Stomach smooth muscle (tissue), 2 donors: ENCODE measurements at regions not wholly inside any gene's neighbourhood (a gene's known extent, or its start where the extent isn't known, plus 50 kb on each side); places are given as distances from the start of the nearest gene placed in this dataset.
A peak's percentile ranks its signal among the peaks of the same experiment; 100 is the strongest.

Experiments
- H3K27ac ChIP-seq: one replicate; pipeline ENCODE4 v1.7.0; 2013; ENCODE audit warnings: mild to moderate bottlenecking, low read length, inconsistent platforms
- H3K27me3 ChIP-seq, 2 donors: one replicate each; pipeline ENCODE4 v1.7.0; 2013; ENCODE audit warnings: low read length in 2 of 2; ENCODE audit not compliant: insufficient read depth in 2 of 2, control insufficient read depth in 1 of 2
- H3K36me3 ChIP-seq, 2 donors: one replicate each; pipeline ENCODE4 v1.7.0; 2013; ENCODE audit warnings: low read length in 2 of 2; ENCODE audit not compliant: control insufficient read depth in 2 of 2, insufficient read depth in 2 of 2
- H3K4me1 ChIP-seq: one replicate; pipeline ENCODE4 v1.7.0; 2013; ENCODE audit warnings: low read length; ENCODE audit not compliant: control insufficient read depth, insufficient read depth
- H3K4me3 ChIP-seq, 2 donors: one replicate each; pipeline ENCODE4 v1.7.0; 2013; ENCODE audit warnings: low read length in 2 of 2
- H3K9ac ChIP-seq, 2 donors: one replicate each; pipeline ENCODE4 v1.7.0; 2013; ENCODE audit warnings: low read length in 2 of 2, mild to moderate bottlenecking in 1 of 2
- H3K9me3 ChIP-seq, 2 donors: one replicate each; pipeline ENCODE4 v1.7.0; 2013; ENCODE audit warnings: low read length in 2 of 2; ENCODE audit not compliant: control insufficient read depth in 2 of 2
- donor health status: healthy.
- donor health status: Pancreatic carcinoma.

DNA sequence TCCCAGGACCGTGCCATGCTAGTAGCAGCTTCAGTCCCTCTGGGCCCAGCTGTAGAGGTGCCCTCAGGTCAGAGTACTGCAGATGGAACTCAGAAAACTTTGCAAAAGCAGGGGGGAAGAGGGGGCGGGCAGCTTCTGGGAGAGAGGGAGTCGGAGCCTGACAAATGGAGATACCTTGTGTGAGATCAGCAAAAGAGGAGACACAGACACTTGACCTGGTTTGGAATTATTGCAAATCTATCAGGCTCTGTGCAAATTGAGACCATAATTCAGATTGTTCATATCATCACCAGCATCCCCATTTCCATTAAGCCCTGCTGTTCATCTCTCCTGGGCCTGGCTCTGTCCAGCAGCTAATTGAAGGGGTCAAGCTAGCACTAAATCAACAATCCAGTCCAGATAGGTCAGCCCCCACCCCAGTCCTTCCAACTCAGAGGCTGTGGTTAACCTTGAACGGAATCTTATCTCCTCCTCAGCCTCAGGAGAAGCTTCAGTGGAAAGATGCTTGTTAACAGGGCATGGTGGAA is 292.6 kb upstream of the PLET1 start:
- Histone ChIP-seq H3K36me3 (no peaks in the 10 kb centered on the region), H3K9me3 (no peaks in the 10 kb centered on the region), H3K9ac (no peak overlapping the region), H3K4me3 (no peak overlapping the region), H3K27ac (no peak overlapping the region), H3K4me1 (peaks cover 5% of the 10 kb centered on the region), H3K27me3 (no peaks in the 10 kb centered on the region)

DNA sequence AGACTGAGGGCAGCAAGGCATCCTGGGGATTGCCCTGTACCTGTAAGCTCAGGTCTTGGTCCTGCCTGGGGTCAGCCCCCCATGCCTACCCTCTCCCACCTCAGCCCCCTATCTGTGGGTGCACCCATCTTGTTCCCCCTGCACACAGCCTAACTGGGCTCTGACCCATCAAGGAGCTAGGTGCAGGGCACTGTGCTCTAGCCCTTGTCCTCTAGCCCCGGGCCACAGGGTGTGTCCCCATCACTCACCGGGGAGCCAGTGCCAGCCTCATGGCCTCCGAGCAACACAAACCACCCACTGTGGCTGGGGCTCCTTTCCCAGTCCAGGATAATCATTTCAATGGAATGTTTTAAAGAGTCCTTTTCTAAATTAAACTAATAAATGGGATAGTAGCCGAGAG is 293.9 kb upstream of the PLET1 start:
- no peak overlapping the region for H3K4me3 ChIP-seq
- no peak overlapping the region for H3K9ac ChIP-seq
- peaks cover 5% of the 10 kb centered on the region for H3K4me1 ChIP-seq
- no peak overlapping the region for H3K27ac ChIP-seq
- H3K9me3 ChIP-seq: no peaks in the 10 kb centered on the region
- no peaks in the 10 kb centered on the region for H3K36me3 ChIP-seq
- H3K27me3 ChIP-seq: no peaks in the 10 kb centered on the region

DNA sequence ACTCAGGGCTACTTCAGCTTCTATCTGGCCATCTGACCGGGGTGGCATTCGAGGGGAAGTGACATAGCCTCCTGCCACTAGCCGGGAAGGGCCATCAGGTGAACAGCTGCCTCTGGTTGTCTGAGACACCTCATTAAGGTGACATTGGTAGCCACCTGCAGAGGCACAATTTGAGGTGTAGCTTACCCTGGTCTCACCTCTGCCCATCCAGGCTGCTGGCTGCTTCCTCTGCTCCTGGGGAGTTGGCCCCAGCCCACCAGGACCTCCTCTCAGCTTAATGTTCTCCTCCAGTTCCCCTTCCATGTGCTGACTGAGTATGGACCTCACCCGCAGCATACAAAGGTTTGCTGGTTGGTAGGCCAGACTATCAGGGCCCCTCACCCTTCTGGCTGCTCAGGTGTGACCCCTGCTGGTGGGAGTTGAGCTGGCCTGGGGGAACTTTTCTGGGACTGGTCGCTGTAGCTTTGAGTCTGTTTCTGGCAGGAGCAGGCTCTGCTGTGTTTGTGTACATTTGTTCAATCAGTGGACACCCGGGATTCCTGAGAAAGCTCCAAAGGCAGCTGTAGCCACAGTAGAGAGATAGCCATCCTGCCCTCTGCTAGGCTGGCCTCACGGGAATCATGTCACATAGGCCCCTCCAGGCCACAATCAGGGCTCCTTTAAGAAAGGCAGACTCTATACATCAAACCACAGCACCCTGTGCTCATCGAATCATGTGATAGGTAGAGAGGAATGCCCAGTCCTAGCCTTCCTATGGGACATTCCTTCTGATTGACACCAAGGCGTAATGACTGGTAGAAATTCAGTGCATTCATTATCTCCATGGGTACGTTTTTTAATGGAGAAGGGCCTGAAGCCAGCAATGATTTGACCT is 295.1 kb upstream of the PLET1 start:
- H3K4me3 ChIP-seq: no peak overlapping the region
- no peaks in the 10 kb centered on the region for H3K36me3 ChIP-seq
- no peaks in the 10 kb centered on the region for H3K9me3 ChIP-seq
- H3K9ac ChIP-seq: no peak overlapping the region
- peaks cover 5% of the 10 kb centered on the region for H3K4me1 ChIP-seq
- H3K27ac ChIP-seq: no peak overlapping the region
- no peaks in the 10 kb centered on the region for H3K27me3 ChIP-seq

DNA sequence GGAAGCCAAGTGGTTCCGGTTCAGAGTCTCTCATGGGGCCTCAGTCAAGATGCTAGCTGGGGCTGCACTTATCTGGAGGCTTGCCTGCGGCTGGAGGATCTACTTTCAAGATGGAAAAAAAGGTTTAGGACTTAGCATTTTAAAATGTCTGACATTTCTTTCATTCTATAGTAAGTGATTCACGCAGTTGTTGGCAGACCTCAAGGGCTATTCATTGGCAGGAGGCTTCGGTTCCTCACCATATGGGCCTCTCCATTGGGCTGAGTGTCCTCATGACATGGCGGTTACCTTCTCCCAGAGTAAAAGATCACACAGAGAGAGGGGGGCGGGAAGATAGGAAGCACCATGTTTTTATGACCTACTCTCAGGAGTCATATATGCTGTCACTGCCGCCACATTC is 298.0 kb upstream of the PLET1 start:
- Histone ChIP-seq H3K36me3 (no peaks in the 10 kb centered on the region), H3K27me3 (no peaks in the 10 kb centered on the region), H3K9ac (no peak overlapping the region), H3K9me3 (no peaks in the 10 kb centered on the region), H3K4me1 (peaks cover 10% of the 10 kb centered on the region), H3K27ac (no peak overlapping the region), H3K4me3 (no peak overlapping the region)

DNA sequence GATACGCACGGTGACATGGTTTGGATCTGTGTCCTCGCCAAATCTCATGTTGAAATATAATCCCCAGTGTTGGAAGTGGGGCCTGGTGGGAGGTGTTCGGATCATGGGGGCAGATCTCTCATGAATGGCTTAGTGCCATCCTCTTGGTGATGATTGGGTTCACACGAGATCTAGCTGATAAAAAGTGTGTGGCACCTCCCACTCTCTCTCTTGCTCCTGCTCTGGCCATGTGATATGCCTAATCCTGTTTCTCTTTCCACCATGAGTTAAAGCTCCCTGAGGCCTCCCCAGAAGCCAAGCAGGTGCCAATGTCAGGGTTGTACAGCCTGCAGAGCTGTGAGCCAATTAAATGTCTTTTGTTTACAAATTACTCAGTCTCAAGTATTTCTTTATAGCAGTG is 303.1 kb upstream of the PLET1 start:
- no peaks in the 10 kb centered on the region for H3K9me3 ChIP-seq
- peaks cover 25% of the 10 kb centered on the region for H3K4me1 ChIP-seq
- peak overlapping the region in 1 of 2 donors; percentile 8 for H3K4me3 ChIP-seq
- H3K27ac ChIP-seq: peak overlapping the region; percentile 79
- H3K27me3 ChIP-seq: no peaks in the 10 kb centered on the region
- no peaks in the 10 kb centered on the region for H3K36me3 ChIP-seq
- H3K9ac ChIP-seq: no peak overlapping the region

DNA sequence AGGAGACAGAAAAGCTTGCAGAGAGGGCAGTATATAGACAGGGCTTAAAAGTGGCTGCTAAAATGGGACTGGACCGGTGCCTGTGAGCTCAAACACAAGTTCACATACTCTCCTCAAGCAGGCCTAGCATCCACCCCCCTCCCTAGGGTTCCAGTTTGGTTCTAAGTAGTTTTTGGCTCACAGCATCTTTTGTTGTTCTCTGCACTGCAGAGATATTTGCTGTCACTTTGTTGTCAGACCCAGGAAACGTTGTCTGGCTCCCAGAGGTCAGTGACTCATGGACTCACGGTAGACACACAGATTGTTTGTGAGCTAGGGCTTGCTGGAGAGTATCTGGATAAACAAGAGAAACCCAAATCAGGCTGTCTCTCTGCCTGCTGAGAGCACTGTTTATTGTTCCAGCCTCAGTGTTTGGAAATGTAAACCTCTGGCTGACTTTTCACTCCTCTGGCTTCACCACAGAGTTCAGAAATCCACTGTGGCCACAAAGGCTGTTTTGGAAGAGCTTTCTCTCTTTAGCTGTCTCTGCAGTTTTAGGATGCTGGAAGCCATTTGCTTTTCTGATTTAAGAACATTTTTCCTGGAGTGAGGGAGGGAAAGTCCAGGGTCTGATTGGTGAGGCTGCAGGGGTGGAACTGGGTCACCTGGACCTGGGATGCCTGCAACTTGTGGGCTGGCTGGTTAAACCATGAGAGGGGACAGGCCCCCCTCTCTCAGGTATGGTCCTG is 303.7 kb upstream of the PLET1 start:
- Histone ChIP-seq H3K36me3 (no peaks in the 10 kb centered on the region), H3K4me3 (peak overlapping the region in 1 of 2 donors; percentile 8), H3K9me3 (no peaks in the 10 kb centered on the region), H3K4me1 (peaks cover 25% of the 10 kb centered on the region), H3K9ac (no peak overlapping the region), H3K27ac (peak overlapping the region; percentile 79), H3K27me3 (no peaks in the 10 kb centered on the region)

DNA sequence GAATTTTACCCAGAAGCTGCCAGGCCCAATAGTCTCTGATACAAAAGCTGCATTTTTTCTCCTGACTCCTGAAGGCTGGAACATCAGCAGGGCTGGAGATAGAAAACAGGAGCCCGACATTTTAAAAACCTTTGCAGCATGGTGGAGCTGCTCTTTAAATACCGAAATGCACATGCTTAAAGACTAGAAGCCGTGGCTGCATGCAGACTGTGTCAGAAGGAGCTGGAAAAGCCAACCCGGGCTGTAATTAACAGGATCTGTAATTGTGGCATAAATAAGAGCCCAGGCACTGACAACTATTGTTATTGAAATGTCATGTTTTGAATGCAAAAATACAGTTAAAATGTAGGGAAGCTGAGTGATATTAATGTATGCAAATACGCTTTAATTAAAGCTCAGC is 304.9 kb upstream of the PLET1 start:
- peak overlapping the region; percentile 79 for H3K27ac ChIP-seq

DNA sequence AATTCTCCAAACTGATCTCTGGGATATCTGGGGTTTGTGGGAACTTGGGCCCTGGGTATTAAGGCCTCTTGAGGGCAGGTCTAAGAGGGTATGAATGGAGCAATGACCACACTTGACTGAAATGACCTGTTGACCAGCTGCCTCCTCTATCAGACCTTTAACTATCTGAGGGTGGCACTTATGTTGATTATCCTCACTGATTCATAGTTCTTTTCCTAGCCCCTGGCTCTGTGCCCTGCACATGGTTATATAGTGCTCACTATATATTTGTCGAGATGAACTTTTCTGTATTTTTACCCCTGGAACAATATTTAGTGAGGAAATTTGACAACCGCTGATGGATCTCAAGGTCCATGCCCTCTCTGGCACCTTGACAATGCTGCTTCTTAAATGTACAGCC is 305.5 kb upstream of the PLET1 start:
- H3K9ac ChIP-seq: no peak overlapping the region
- H3K9me3 ChIP-seq: no peaks in the 10 kb centered on the region
- no peaks in the 10 kb centered on the region for H3K27me3 ChIP-seq
- H3K4me3 ChIP-seq: no peak overlapping the region
- H3K36me3 ChIP-seq: no peaks in the 10 kb centered on the region
- peak overlapping the region; percentile 79 for H3K27ac ChIP-seq
- H3K4me1 ChIP-seq: peaks cover 25% of the 10 kb centered on the region

More for the DNA sequence above, 304.9 kb upstream of the PLET1 start:
- Histone ChIP-seq H3K27me3 (no peaks in the 10 kb centered on the region), H3K4me1 (peaks cover 25% of the 10 kb centered on the region), H3K9me3 (no peaks in the 10 kb centered on the region), H3K36me3 (no peaks in the 10 kb centered on the region), H3K4me3 (no peak overlapping the region), H3K9ac (peak overlapping the region in 1 of 2 donors; percentile 13)

DNA sequence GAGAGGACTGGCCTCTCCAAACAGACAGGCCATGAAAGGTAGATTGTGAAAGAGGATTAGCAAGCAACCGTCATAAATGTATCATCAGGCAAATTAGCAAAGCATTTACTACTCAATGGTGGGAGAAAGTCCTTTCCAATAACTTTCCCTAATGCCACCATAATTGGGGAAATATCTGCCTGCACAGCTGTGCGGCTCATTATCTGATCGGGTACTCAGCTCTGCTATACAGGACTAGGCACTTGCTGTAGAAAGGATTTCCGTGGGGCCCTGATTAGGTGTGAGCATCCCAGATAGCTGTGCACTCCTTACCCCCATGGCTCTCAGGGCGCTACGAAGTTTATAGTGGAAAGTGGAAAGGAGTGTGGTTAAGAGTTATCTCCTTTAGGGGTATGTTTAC is 309.7 kb upstream of the PLET1 start:
- no peaks in the 10 kb centered on the region for H3K9me3 ChIP-seq
- H3K4me1 ChIP-seq: peaks cover 3% of the 10 kb centered on the region
- no peak overlapping the region for H3K4me3 ChIP-seq
- no peak overlapping the region for H3K9ac ChIP-seq
- peaks cover 0 to 2% of the 10 kb centered on the region in 2 donors for H3K27me3 ChIP-seq
- H3K36me3 ChIP-seq: no peaks in the 10 kb centered on the region
- no peak overlapping the region for H3K27ac ChIP-seq

DNA sequence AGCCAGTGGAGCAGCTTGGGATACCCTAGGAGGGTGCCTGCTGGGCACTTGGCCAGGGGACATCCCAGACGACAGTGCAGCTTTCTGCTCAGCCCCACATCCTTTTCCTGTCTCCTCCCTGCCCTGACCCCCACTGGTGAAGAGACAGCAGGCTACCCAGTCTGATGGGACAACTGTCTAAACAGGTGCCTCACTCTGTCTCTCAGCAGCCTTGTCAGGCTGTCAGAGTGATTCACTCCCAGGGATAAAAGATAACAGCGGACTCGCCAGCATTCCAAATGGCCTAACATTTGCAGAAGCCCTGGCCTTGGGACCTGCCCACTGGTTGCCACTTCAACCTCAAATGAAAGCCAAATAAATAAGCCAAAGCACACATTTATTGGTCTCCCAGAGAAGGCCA is 318.6 kb upstream of the PLET1 start:
- Histone ChIP-seq H3K36me3 (no peaks in the 10 kb centered on the region), H3K9me3 (no peaks in the 10 kb centered on the region), H3K4me3 (no peak overlapping the region), H3K27me3 (no peaks in the 10 kb centered on the region), H3K9ac (no peak overlapping the region), H3K4me1 (peaks cover 15% of the 10 kb centered on the region), H3K27ac (no peak overlapping the region)
